GM19025 (cell line): ENCODE measurements at regions not wholly inside any gene's neighbourhood (a gene's known extent, or its start where the extent isn't known, plus 50 kb on each side); places are given as distances from the start of the nearest gene placed in this dataset.

Source experiments
- ATAC-seq: cut with Tn5 transposase; IDR thresholded peaks from one replicate; pipeline ENCODE4 v1.9.1; 2021; ENCODE audit warnings: mild to moderate bottlenecking, low read depth, moderate library complexity; ENCODE audit not compliant: unreplicated experiment

GRCh38 chr6:54629131-54629530, 217.4 kb upstream of the FAM83B start:
- no peak for ATAC-seq

- ATAC-seq = no peak
Observed at GRCh38 chr6:54632984-54633565, 213.5 kb upstream of the FAM83B start.

- ATAC-seq = no peak
Observed at GRCh38 chr6:54633601-54634000, 213.0 kb upstream of the FAM83B start.

GRCh38 chr6:54640911-54641310, 205.7 kb upstream of the FAM83B start:
- ATAC-seq = no peak

- ATAC-seq = no peak
Observed at GRCh38 chr6:54646069-54646950, 200.3 kb upstream of the FAM83B start.

- ATAC-seq = no peak
Observed at GRCh38 chr6:54646951-54647664, 199.5 kb upstream of the FAM83B start.

- ATAC-seq = no peak
Observed at GRCh38 chr6:54654381-54654780, 192.2 kb upstream of the FAM83B start.

GRCh38 chr6:54655162-54655561, 191.4 kb upstream of the FAM83B start:
- ATAC-seq = no peak

GRCh38 chr6:54665278-54665677, 181.3 kb upstream of the FAM83B start:
- no peak for ATAC-seq

GRCh38 chr6:54680531-54680930, 166.0 kb upstream of the FAM83B start:
- ATAC-seq = no peak

- ATAC-seq = no peak
Observed at GRCh38 chr6:54681267-54681666, 165.3 kb upstream of the FAM83B start.

- ATAC-seq = no peak
Observed at GRCh38 chr6:54681987-54682386, 164.6 kb upstream of the FAM83B start.

- no peak for ATAC-seq
Observed at GRCh38 chr6:54689620-54690019, 157.0 kb upstream of the FAM83B start.

GRCh38 chr6:54690596-54690995, 156.0 kb upstream of the FAM83B start:
- no peak for ATAC-seq

GRCh38 chr6:54694928-54695532, 151.5 kb upstream of the FAM83B start:
- ATAC-seq = no peak

GRCh38 chr6:54695815-54696214, 150.8 kb upstream of the FAM83B start:
- no peak for ATAC-seq

GRCh38 chr6:54697424-54697823, 149.1 kb upstream of the FAM83B start:
- no peak for ATAC-seq

GRCh38 chr6:54698974-54699373, 147.6 kb upstream of the FAM83B start:
- peak; percentile 72 for ATAC-seq

- ATAC-seq = no peak
Observed at GRCh38 chr6:54700158-54700557, 146.4 kb upstream of the FAM83B start.

GRCh38 chr6:54702772-54703171, 143.8 kb upstream of the FAM83B start:
- ATAC-seq = no peak

- ATAC-seq = no peak
Observed at GRCh38 chr6:54706391-54706790, 140.2 kb upstream of the FAM83B start.
